HL-60 (cell line): ENCODE measurements at regions not wholly inside any gene's neighbourhood (a gene's known extent, or its start where the extent isn't known, plus 50 kb on each side); places are given as distances from the start of the nearest gene placed in this dataset.
A peak's percentile ranks its signal among the peaks of the same experiment; 100 is the strongest.

ENCODE experiments used
- DNase-seq, 2 experiments: peaks; one replicate each; pipeline ENCODE4 v3.0.0-alpha.2; 2010 to 2020; ENCODE audit warnings: low read depth in 1 of 2, low spot score in 1 of 2
- H3K27ac ChIP-seq: fragments of 250-450 bp; sonication (Bioruptor Pico); replicated peaks from 2 replicates; pipeline ENCODE4 v1.5.1; 2020; ENCODE audit warnings: mild to moderate bottlenecking, moderate library complexity
- H3K27me3 ChIP-seq: fragments of 250-450 bp; sonication (Bioruptor Pico); 2 replicates; pipeline ENCODE4 v1.5.1; 2021; ENCODE audit warnings: mild to moderate bottlenecking, moderate library complexity; ENCODE audit not compliant: insufficient read depth, poor library complexity, severe bottlenecking
- H3K4me3 ChIP-seq: replicated peaks from 2 replicates; pipeline ENCODE4 v1.5.1; 2011; ENCODE audit warnings: mild to moderate bottlenecking, control low read depth, low read length; ENCODE audit not compliant: insufficient read depth
- GABPA ChIP-seq: IDR thresholded peaks from 2 replicates; pipeline ENCODE4 v1.6.1; 2012; ENCODE audit warnings: low read depth
- POLR2AphosphoS5 ChIP-seq: IDR thresholded peaks from 2 replicates; pipeline ENCODE4 v1.6.1; 2012; ENCODE audit warnings: low read depth
- REST ChIP-seq: IDR thresholded peaks from 2 replicates; pipeline ENCODE4 v1.6.1; 2012; ENCODE audit warnings: low read depth; ENCODE audit not compliant: insufficient replicate concordance
- SPI1 ChIP-seq: IDR thresholded peaks from 2 replicates; pipeline ENCODE4 v1.6.1; 2012; ENCODE audit warnings: low read depth, mild to moderate bottlenecking, borderline replicate concordance
- TF ChIP-seq, protein P1 (sequence below): IDR thresholded peaks from one replicate; pipeline ENCODE4 v1.5.1; 2011; ENCODE audit warnings: low read length, control low read depth, inconsistent platforms; ENCODE audit not compliant: insufficient read depth

- Histone ChIP-seq H3K4me3 (no peak overlapping the region), H3K27me3 (no peaks in the 10 kb centered on the region), H3K27ac (no peak overlapping the region)
- TF ChIP-seq, protein P1, sequence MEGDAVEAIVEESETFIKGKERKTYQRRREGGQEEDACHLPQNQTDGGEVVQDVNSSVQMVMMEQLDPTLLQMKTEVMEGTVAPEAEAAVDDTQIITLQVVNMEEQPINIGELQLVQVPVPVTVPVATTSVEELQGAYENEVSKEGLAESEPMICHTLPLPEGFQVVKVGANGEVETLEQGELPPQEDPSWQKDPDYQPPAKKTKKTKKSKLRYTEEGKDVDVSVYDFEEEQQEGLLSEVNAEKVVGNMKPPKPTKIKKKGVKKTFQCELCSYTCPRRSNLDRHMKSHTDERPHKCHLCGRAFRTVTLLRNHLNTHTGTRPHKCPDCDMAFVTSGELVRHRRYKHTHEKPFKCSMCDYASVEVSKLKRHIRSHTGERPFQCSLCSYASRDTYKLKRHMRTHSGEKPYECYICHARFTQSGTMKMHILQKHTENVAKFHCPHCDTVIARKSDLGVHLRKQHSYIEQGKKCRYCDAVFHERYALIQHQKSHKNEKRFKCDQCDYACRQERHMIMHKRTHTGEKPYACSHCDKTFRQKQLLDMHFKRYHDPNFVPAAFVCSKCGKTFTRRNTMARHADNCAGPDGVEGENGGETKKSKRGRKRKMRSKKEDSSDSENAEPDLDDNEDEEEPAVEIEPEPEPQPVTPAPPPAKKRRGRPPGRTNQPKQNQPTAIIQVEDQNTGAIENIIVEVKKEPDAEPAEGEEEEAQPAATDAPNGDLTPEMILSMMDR: no peak
- TF ChIP-seq POLR2AphosphoS5 (no peak), SPI1 (peak; percentile 44; the same call in 1 of the 2 replicates), REST (no peak)
- no peak for DNase-seq
Observed at GRCh38 chr5:123786411-123786810, 274.4 kb downstream of the CSNK1G3 start.

DNA sequence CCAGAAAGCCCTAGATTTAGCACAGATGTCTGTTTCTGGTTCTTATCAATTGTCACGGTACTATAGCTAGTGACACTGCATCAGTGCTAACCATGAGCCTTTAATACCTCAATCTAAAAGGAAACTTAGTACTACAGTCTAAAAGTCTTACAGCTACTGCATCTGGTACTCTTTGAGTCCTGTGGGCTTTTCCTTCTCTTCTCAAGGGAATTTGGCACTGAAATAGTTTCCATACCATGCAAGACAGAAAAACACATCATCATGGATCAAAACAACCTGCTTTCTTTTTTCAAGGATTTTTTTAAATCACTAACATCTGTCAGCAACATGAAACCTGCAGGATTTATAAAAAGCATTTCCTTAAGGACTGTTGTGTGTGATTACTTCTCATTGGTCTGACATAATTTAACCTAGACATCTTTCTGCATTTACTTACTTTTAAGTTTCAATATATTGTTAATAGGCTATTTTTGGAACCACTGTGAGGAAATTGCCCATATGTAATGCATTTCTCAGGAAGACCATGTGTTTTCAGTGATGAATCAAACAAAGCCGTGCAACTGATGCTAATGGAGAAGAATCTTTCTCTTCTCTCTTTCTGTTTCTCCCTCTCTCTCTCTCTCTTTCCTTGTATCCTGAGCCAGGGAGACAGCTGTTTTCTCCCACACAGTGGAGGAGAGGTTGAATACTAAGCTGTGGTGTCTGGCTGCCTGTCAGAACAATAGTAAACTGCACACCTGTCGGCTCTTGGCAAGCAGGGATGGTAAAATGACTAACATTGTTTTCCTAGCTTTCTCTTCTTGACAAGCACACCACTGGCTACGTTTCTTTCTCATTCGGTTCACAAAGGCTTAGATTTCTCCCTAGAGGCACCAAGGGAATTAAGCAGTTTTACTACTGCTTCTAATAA, 273.4 kb downstream of the CSNK1G3 start:
- Histone ChIP-seq H3K4me3 (no peak overlapping the region), H3K27ac (no peak overlapping the region), H3K27me3 (no peaks in the 10 kb centered on the region)
- TF ChIP-seq GABPA (no peak), REST (no peak), SPI1 (no peak), POLR2AphosphoS5 (no peak)
- TF ChIP-seq, protein P1: no peak
- DNase-seq: no peak

GRCh38 chr5:123783421-123783820, 271.4 kb downstream of the CSNK1G3 start:
- H3K27me3 ChIP-seq: no peaks in the 10 kb centered on the region
- no peak overlapping the region for H3K4me3 ChIP-seq
- TF ChIP-seq, protein P1: no peak
- TF ChIP-seq POLR2AphosphoS5 (no peak), GABPA (no peak), REST (no peak)
- no peak for DNase-seq
- no peak overlapping the region for H3K27ac ChIP-seq
